ENCODE measurements at regions not wholly inside any gene's neighbourhood (a gene's known extent, or its start where the extent isn't known, plus 50 kb on each side); places are given as distances from the start of the nearest gene placed in this dataset.

DNA sequence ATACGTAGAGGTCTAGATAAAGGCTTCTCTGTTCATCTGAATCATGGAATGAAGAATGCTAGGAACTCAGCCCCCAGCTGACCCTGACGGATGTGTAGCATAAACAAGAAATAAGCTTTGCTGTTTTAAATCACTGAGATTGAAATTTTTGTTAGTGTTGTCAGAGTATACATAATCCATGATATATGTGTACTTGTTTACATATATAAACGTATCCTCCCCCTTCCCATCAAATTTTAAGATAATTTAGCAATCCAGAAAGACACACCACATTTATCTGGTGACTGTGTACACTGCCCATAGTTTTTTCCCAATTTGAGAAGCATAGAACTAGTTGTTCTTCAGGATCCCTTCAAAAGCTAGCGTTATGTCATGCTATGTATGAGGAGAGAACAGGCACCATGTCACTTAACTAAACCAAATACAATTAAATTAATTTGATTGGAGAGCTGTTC lies 80.8 kb upstream of the OSMR start:
- TF ChIP-seq BACH1 (IDR thresholded peaks at IDR 0.05; ENCODE audit: low read length) (no peak), POLR2A (IDR thresholded peaks at IDR 0.05; ENCODE audit: control extremely low read depth in 1 of 2, low read depth in 2 of 2, low read length in 2 of 2) (no peak), ZNF274 (IDR thresholded peaks at IDR 0.05; ENCODE audit: borderline replicate concordance, extremely low read depth, low read length) (no peak), CBX8 (IDR thresholded peaks at IDR 0.05; ENCODE audit: borderline replicate concordance, low read depth, low read length) (no peak), RXRA (IDR thresholded peaks at IDR 0.05; ENCODE audit: insufficient read depth, low read depth, low read length) (no peak)
- TF ChIP-seq, protein P1, sequence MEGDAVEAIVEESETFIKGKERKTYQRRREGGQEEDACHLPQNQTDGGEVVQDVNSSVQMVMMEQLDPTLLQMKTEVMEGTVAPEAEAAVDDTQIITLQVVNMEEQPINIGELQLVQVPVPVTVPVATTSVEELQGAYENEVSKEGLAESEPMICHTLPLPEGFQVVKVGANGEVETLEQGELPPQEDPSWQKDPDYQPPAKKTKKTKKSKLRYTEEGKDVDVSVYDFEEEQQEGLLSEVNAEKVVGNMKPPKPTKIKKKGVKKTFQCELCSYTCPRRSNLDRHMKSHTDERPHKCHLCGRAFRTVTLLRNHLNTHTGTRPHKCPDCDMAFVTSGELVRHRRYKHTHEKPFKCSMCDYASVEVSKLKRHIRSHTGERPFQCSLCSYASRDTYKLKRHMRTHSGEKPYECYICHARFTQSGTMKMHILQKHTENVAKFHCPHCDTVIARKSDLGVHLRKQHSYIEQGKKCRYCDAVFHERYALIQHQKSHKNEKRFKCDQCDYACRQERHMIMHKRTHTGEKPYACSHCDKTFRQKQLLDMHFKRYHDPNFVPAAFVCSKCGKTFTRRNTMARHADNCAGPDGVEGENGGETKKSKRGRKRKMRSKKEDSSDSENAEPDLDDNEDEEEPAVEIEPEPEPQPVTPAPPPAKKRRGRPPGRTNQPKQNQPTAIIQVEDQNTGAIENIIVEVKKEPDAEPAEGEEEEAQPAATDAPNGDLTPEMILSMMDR (IDR thresholded peaks at IDR 0.05; ENCODE audit: control extremely low read depth in 1 of 3, insufficient read depth in 1 of 3, low read depth in 1 of 3, low read length in 3 of 3), result no peak

Measured in H1 (cell line).